ENCODE measurements at regions not wholly inside any gene's neighbourhood (a gene's known extent, or its start where the extent isn't known, plus 50 kb on each side); places are given as distances from the start of the nearest gene placed in this dataset.
"Not testable (repeated sequence)": the region's sequence is repeated elsewhere in the genome, so short reads cannot be mapped to it uniquely, and the experiment has no call there.

GRCh38 chr10:83754857-83755256, 384.5 kb upstream of the GHITM start:
- no peak for DNase-seq (ENCODE audit: low spot score)

- no peak for DNase-seq (ENCODE audit: low spot score)
Measured at GRCh38 chr10:83760142-83760541, 379.2 kb upstream of the GHITM start.

- DNase-seq (ENCODE audit: low spot score) = no peak
Measured at GRCh38 chr10:83764666-83765065, 374.6 kb upstream of the GHITM start.

GRCh38 chr10:83765731-83766130, 373.6 kb upstream of the GHITM start:
- no peak for DNase-seq (ENCODE audit: low spot score)

GRCh38 chr10:83769281-83769820, 370.0 kb upstream of the GHITM start:
- no peak for DNase-seq (ENCODE audit: low spot score)

- not testable (repeated sequence) for DNase-seq (ENCODE audit: low spot score)
Measured at GRCh38 chr10:83786701-83787100, 352.6 kb upstream of the GHITM start.

- no peak for DNase-seq (ENCODE audit: low spot score)
Measured at GRCh38 chr10:83801983-83802382, 337.3 kb upstream of the GHITM start.

- no peak for DNase-seq (ENCODE audit: low spot score)
Measured at GRCh38 chr10:83806717-83807116, 332.6 kb upstream of the GHITM start.

GRCh38 chr10:83809001-83809400, 330.3 kb upstream of the GHITM start:
- DNase-seq (ENCODE audit: low spot score) = no peak

GRCh38 chr10:83816942-83817341, 322.4 kb upstream of the GHITM start:
- DNase-seq (ENCODE audit: low spot score) = no peak

- DNase-seq (ENCODE audit: low spot score) = no peak
Measured at GRCh38 chr10:83817797-83818196, 321.5 kb upstream of the GHITM start.

GRCh38 chr10:83819609-83820008, 319.7 kb upstream of the GHITM start:
- DNase-seq (ENCODE audit: low spot score) = no peak

- no peak for DNase-seq (ENCODE audit: low spot score)
Measured at GRCh38 chr10:83820033-83820432, 319.3 kb upstream of the GHITM start.

- no peak for DNase-seq (ENCODE audit: low spot score)
Measured at GRCh38 chr10:83824099-83824498, 315.2 kb upstream of the GHITM start.

GRCh38 chr10:83834096-83834495, 305.2 kb upstream of the GHITM start:
- DNase-seq (ENCODE audit: low spot score) = no peak

GRCh38 chr10:83835945-83836745, 303.2 kb upstream of the GHITM start:
- no peak for DNase-seq (ENCODE audit: low spot score)

GRCh38 chr10:83848677-83849076, 290.6 kb upstream of the GHITM start:
- DNase-seq (ENCODE audit: low spot score) = no peak

- no peak for DNase-seq (ENCODE audit: low spot score)
Measured at GRCh38 chr10:83849150-83849549, 290.2 kb upstream of the GHITM start.

- no peak for DNase-seq (ENCODE audit: low spot score)
Measured at GRCh38 chr10:83852146-83852545, 287.2 kb upstream of the GHITM start.

- no peak for DNase-seq (ENCODE audit: low spot score)
Measured at GRCh38 chr10:83862723-83863122, 276.6 kb upstream of the GHITM start.

GRCh38 chr10:83863283-83863966, 275.9 kb upstream of the GHITM start:
- no peak for DNase-seq (ENCODE audit: low spot score)

GRCh38 chr10:83869898-83870297, 269.4 kb upstream of the GHITM start:
- no peak for DNase-seq (ENCODE audit: low spot score)

Measured in CD4-positive, alpha-beta T cell treated with Interleukin-2 at 100 ng/mL for 4 hours (primary cell).